ENCODE measurements at regions not wholly inside any gene's neighbourhood (a gene's known extent, or its start where the extent isn't known, plus 50 kb on each side); places are given as distances from the start of the nearest gene placed in this dataset.
A peak's percentile ranks its signal among the peaks of the same experiment; 100 is the strongest.

DNA sequence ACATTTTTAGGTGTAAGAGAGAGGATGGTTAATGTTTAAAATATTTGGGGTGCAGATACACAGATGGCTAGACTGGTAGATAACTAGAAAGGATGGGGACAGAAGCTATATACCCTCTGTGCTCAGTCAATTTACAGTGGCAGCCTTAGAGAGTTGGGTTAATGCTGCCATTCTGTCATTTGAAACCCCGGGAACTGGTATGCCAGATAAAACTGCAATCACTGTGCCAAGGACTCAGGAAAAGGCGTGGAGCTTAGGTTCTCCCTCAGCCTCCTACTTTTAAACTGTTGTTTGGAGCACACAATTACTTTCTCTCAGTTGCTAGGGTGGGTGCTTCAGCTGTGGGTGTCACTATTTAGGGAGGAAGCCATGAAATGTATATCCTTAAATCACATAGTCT, 90.0 kb upstream of the HNRNPU start:
- Mint-ChIP-seq H3K36me3 (ENCODE audit: low read depth) (no peaks in the 10 kb centered on the region), H3K9me3 (no peaks in the 10 kb centered on the region), H3K27me3 (no peaks in the 10 kb centered on the region), H3K27ac (no peak overlapping the region), H3K4me1 (ENCODE audit: low read depth) (peaks cover 17% of the 10 kb centered on the region), H3K4me3 (no peak overlapping the region)
- intact Hi-C loops (cut with micrococcal nuclease), result no loop called here

DNA sequence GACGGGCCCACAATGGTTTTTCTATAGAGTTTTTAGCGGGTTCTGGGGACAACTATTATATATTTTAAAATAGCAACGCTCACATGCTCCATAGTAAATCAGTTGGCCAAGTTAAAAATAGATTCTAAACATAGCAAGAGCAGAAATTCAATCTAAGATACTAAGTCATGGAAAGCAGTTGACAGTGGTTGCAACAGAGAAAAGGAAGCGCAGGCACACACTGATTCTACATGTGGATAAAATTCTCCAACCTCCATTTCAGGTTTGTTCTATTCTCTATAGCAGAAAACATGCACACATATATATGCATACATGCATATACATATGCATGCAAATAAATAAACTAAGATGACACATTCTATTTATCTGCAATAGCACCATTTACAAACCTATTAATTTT, 89.6 kb upstream of the HNRNPU start:
- Mint-ChIP-seq H3K27ac (no peak overlapping the region), H3K27me3 (no peaks in the 10 kb centered on the region), H3K4me1 (ENCODE audit: low read depth) (peaks cover 17% of the 10 kb centered on the region), H3K4me3 (no peak overlapping the region), H3K9me3 (no peaks in the 10 kb centered on the region), H3K36me3 (ENCODE audit: low read depth) (no peaks in the 10 kb centered on the region)
- intact Hi-C loops (cut with micrococcal nuclease), result no loop called here

DNA sequence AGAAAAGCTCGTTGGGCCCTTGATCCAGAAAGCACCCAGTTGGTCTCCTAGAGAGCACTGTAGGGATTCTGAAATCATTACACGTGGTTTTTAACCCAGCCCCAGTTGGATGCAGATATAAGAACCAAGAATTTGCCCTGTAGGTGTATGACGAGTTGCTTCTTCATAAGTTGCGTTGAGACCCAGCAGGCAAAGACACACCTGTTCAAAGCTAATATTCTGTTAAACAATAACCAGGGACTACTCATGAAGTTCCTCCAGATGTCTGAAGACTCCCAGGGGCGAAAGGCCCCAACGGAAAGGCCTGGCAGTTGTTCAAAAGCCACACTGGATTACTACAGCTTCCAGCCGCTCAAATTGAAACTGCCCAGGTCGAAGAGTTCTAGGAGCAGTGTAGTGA, 88.6 kb upstream of the HNRNPU start:
- no peaks in the 10 kb centered on the region for H3K9me3 Mint-ChIP-seq
- intact Hi-C loops (cut with micrococcal nuclease), result no loop called here
- no peak overlapping the region for H3K27ac Mint-ChIP-seq
- H3K4me1 Mint-ChIP-seq (ENCODE audit: low read depth), result peaks cover 16% of the 10 kb centered on the region
- no peaks in the 10 kb centered on the region for H3K36me3 Mint-ChIP-seq (ENCODE audit: low read depth)
- no peaks in the 10 kb centered on the region for H3K27me3 Mint-ChIP-seq
- no peak overlapping the region for H3K4me3 Mint-ChIP-seq

DNA sequence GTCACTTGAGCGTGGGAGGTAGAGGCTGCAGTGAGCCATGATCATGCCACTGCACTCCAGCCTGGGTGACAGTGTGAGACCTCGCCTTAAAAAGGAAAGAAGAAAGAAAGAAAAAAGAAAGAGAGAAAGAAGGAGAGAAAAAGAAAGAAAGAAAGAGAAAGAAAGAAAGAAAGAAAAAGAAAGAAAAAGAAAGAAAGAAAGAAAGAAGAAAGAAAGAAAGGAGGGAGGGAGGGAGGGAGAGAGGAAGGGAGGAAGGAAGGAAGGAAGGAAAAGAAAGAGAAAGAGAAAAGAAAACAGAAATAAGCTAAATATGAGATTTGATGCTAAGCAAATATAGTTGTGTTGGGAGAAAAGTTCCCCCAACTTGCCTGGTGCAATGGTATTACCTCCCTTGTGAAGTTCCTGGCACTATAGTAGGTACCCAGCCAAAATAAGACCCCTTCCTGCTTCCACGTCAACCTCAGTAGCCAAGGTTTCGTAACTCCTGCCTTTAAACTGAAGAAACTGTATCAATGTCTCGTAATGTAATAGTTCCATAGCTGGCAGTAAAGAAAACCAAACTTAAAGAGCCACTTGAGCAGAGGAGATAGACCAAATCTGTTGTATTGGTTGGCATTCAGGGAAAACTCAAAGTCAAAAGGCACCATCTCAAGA, 88.1 kb upstream of the HNRNPU start:
- H3K27ac Mint-ChIP-seq, result no peak overlapping the region
- H3K27me3 Mint-ChIP-seq, result no peaks in the 10 kb centered on the region
- intact Hi-C loops (cut with micrococcal nuclease), result no loop called here
- peaks cover 10% of the 10 kb centered on the region for H3K4me1 Mint-ChIP-seq (ENCODE audit: low read depth)
- H3K4me3 Mint-ChIP-seq, result no peak overlapping the region
- H3K9me3 Mint-ChIP-seq, result no peaks in the 10 kb centered on the region
- H3K36me3 Mint-ChIP-seq (ENCODE audit: low read depth), result no peaks in the 10 kb centered on the region

DNA sequence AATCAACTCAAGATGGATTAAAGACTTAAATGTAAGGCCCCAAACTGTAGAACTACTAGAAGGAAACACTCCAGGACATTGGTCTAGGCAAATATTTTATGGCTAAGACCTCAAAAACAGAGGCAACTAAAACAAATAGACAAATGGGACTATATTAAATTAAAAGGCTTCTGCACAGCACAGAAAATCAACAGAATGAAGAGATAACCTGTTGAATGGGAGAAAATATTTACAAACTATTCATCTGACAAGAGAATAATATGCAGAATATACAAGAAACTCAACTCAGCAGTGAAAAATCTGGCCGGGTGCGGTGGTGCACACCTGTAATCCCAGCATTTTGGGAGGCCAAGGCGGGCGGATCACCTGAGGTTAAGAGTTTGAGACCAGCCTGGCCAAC, 84.1 kb upstream of the HNRNPU start:
- Mint-ChIP-seq H3K9me3 (no peaks in the 10 kb centered on the region), H3K4me3 (no peak overlapping the region), H3K27me3 (no peaks in the 10 kb centered on the region), H3K4me1 (ENCODE audit: low read depth) (peaks cover 19% of the 10 kb centered on the region), H3K27ac (no peak overlapping the region), H3K36me3 (ENCODE audit: low read depth) (no peaks in the 10 kb centered on the region)
- intact Hi-C loops (cut with micrococcal nuclease), result no loop called here

DNA sequence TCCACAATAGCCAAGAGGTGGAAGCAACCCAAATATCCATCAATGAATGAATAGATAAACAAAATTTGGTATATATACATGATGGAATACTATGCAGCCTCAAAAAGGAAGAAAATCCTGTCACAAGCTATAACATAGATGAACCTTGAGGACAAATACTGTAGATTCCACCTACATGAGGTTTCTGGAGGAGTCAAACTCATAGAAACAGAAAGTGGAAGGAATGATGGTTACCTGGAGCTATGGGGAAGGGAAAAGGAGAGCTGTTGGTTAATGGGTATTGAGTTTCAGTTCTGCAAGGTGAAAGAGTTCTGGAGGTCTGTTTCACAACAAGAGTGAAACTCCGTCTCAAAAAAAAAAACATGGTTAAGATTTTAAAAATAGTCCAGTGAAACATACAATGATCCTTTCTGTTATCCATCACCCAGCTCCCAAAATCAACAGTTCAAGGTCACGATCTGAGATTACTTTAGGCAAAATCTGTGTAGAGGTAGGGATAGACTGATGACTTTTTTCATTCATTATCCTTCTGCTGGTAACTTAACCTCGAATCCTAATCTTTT, 80.8 kb upstream of the HNRNPU start:
- peaks cover 10% of the 10 kb centered on the region for H3K4me1 Mint-ChIP-seq (ENCODE audit: low read depth)
- H3K27me3 Mint-ChIP-seq, result no peaks in the 10 kb centered on the region
- H3K27ac Mint-ChIP-seq, result no peak overlapping the region
- no peaks in the 10 kb centered on the region for H3K36me3 Mint-ChIP-seq (ENCODE audit: low read depth)
- intact Hi-C loops (cut with micrococcal nuclease), result no loop called here
- H3K9me3 Mint-ChIP-seq, result no peaks in the 10 kb centered on the region
- H3K4me3 Mint-ChIP-seq, result no peak overlapping the region

DNA sequence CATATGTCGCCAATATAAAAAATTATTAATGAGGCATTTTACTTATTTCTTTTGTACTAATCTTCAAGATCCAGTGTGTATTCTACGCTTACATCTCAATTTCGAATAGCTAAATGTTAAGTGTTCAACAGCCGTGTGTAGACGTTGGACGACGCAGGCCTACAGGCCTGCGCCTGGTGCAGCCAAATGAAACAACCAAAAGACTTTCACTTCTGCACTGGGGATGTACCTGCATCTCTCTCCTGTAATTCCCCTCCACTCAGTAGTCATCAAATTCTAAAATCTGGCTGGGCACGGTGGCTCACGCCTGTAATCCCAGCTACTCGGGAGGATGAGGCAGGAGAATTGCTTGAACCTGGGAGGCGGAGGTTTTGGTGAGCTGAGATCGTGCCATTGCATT, 76.8 kb upstream of the HNRNPU start:
- Mint-ChIP-seq H3K9me3 (no peaks in the 10 kb centered on the region), H3K4me3 (no peak overlapping the region), H3K27ac (no peak overlapping the region), H3K4me1 (ENCODE audit: low read depth) (peaks cover 10% of the 10 kb centered on the region), H3K36me3 (ENCODE audit: low read depth) (no peaks in the 10 kb centered on the region), H3K27me3 (no peaks in the 10 kb centered on the region)
- intact Hi-C loops (cut with micrococcal nuclease), result no loop called here

DNA sequence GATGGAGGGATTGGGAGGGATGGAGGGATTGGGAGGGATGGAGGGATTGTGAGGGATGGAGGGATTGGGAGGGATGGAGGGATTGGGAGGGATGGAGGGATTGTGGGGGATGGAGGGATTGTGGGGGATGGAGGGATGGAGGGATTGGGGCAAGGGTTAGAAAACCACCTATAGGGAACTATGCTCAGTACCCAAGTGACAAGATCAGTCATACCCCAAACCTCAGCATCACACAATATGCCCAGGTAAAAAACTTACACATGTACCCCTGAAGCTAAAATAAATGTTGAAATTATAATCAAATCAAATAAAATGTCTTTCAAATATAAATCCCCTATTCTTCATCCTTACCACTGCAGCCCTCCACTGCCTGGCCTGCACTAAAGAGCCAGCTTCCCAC, 72.8 kb upstream of the HNRNPU start:
- Mint-ChIP-seq H3K4me1 (ENCODE audit: low read depth) (no peaks in the 10 kb centered on the region), H3K27me3 (no peaks in the 10 kb centered on the region), H3K36me3 (ENCODE audit: low read depth) (no peaks in the 10 kb centered on the region), H3K27ac (no peak overlapping the region), H3K4me3 (no peak overlapping the region), H3K9me3 (no peaks in the 10 kb centered on the region)
- intact Hi-C loops (cut with micrococcal nuclease), result no loop called here

DNA sequence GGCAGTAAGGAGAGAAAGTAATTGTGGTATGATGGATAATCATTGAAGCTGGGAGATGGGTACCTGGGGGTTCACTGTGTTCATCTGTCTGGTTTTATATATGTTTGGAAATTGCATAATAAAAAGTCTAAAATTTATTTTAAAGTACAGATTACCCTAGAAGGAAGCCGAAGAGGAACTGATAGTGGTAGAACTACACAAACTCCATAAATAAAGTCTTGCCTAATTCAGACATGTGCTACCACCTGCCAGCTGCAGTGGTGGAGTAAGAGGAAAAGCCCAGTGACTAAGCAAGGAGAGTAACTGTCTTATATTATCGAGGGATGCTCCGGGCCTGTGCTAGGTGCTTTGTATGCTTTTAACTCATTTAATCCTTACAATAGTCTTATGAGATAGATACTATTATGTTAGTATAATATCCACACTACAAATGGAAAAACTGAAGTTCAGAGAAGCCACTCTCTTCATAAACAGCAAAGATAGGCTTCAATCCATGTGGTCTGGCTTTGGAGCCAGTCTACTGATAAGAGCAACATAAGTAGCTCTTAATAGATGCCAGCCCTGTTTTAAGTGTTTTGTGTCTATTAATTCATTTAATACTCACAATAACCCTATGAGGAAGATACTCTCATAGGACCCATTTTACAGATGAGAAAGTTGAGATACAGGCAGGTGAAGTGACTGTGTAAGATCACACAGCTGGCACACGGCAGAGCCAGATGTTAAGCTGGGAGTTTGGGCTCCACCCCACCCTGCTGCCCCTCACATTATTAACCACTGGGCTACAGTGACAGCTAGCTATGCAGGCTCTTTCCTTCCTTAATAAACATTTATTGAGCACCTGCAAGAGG, 56.8 kb upstream of the HNRNPU start:
- Mint-ChIP-seq H3K27me3 (peaks cover 2% of the 10 kb centered on the region), H3K4me3 (no peak overlapping the region), H3K9me3 (no peaks in the 10 kb centered on the region), H3K36me3 (ENCODE audit: low read depth) (peaks cover 7% of the 10 kb centered on the region), H3K4me1 (ENCODE audit: low read depth) (peaks cover 20% of the 10 kb centered on the region), H3K27ac (no peak overlapping the region)
- intact Hi-C loops (cut with micrococcal nuclease), result no loop called here

DNA sequence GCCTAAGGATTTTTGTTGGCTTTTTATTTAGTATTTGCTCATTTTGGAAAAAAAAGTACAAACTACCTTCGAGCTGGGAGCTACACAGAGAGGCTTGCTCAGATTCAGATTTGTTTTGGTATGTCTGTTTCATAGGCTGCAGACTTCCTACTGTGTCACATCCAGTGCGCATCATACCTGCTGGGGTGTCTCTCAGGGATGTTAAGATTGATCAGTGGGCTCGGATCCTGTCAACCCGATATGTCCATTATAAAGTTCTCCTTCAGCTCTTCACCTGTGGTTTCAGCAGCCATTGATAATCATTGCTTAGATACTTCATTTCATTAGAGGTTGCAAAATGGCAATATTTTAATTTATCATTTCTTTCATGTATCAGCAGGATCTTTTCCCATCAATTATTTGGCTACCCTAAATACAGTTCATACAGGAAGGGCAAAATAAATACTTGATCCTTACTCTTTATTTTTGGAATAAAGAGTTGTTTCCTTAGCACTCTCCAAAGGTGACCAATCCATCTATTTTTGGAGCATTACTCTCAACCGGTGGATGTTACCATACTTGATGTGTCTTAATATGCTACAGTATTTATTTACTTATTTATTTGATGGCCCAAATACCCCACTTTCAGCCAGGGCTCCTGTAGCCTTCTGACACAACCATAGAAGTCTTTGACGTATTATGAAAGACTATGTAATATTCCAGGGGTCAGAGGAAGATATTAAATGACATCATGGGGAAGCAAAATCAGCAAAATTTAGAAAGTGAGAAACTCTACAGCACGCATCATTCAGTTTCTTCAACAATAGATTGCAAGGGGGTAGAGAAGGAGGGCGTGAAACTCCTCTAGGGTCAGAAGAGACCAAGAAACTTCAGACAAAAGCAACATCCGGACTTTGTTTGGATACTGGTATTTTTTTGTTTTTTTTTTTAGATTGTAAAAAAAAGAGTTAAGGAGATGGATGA, 55.3 kb upstream of the HNRNPU start:
- Mint-ChIP-seq H3K27me3 (peaks cover 2% of the 10 kb centered on the region), H3K36me3 (ENCODE audit: low read depth) (peaks cover 7% of the 10 kb centered on the region), H3K27ac (peak overlapping the region; percentile 50), H3K4me3 (peak overlapping the region; percentile 80), H3K9me3 (no peaks in the 10 kb centered on the region), H3K4me1 (ENCODE audit: low read depth) (peaks cover 20% of the 10 kb centered on the region)
- intact Hi-C loops (cut with micrococcal nuclease), result loop anchor here (5.0 kb wide), 1 partner anchor 57 kb away; the partner anchor contains the start of gene HNRNPU

DNA sequence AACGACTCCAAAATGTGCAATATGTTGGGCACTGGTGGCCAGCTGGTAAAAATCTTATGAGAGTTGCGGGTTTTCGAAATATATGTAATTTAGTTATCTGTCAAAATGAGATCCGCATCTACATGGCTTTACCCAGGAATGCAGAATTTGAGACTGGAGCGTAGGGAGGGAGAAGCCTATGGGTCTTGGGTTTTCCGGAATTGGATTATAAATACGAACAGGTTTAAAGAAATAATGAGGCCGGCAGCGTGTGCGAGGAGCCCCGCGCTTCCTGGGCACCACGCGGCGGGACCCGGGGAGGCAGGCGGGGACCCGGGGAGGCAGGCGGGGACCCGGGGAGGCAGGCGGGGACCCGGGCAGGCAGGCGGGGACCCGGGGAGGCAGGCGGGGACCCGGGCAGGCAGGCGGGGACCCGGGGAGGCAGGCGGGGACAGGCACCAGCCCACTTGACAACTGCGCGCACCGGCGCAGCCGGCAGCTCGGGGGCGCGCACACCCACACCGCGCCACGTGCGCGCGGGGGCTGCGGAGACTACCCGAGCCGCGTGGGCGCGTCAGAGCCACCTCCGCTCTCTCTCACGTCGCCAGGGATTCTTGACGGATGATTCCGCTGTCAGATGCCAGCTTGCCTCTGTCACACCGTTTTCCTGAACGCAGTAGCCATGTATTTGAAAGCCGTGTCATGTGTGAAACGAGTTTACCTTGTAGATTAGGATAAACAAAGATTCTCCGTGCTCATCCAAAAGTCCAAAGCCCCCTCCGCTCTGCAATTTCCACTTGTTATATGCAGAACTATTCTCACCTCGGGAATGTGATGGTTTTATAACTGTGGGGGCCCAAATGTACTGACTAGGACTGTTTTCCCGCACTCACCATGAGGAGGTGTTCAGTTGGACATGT, 54.3 kb upstream of the HNRNPU start:
- H3K27me3 Mint-ChIP-seq, result peaks cover 2% of the 10 kb centered on the region
- intact Hi-C loops (cut with micrococcal nuclease), result loop anchor here (5.0 kb wide), 1 partner anchor 56 kb away; the partner anchor contains the start of gene HNRNPU
- H3K36me3 Mint-ChIP-seq (ENCODE audit: low read depth), result peaks cover 7% of the 10 kb centered on the region
- no peaks in the 10 kb centered on the region for H3K9me3 Mint-ChIP-seq
- H3K4me3 Mint-ChIP-seq, result peak overlapping the region; percentile 80
- H3K27ac Mint-ChIP-seq, result peak overlapping the region; percentile 50
- H3K4me1 Mint-ChIP-seq (ENCODE audit: low read depth), result peaks cover 20% of the 10 kb centered on the region

DNA sequence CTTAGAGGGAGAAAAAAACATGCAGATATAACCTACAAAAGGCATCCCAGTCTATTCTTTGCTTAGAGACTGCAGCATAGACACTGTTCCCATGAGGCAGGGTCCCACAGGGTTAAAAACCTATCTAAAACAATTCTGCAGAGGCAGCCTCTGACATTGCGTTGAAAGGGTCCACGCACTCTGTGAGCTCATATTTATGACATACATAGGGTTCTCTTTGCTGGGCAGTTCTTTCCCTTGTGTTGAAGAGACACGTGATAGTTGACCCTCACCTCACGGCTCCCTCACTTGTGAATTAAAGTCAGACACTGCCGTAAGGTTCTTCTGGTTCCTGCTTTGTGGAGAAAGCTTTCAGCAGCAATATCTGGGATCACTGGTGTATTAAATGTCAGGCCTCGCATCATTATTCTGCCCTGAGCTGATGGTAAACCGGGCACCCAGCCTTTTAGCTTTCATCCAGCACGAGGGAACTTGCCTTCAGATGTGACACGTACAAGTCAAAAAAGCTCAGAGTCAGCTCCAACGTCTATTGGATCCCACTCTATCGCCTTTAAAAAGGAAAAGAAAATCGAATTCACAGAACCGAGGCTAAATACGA, 52.8 kb upstream of the HNRNPU start:
- Mint-ChIP-seq H3K4me3 (no peak overlapping the region), H3K9me3 (no peaks in the 10 kb centered on the region)
- intact Hi-C loops (cut with micrococcal nuclease), result loop anchor here (5.0 kb wide), 1 partner anchor 55 kb away; the partner anchor contains the start of gene HNRNPU

More for the DNA sequence above, 52.8 kb upstream of the HNRNPU start:
- Mint-ChIP-seq H3K36me3 (ENCODE audit: low read depth) (peaks cover 7% of the 10 kb centered on the region), H3K4me1 (ENCODE audit: low read depth) (peaks cover 20% of the 10 kb centered on the region), H3K27me3 (peaks cover 2% of the 10 kb centered on the region), H3K27ac (no peak overlapping the region)

Data from dendritic cell treated with granulocyte-macrophage colony-stimulating factor and Interleukin-4, amounts not matched to agents 40 ng/mL and 50 ng/mL, for 4 days (primary cell).